LNCaP clone FGC (cell line): ENCODE measurements at regions not wholly inside any gene's neighbourhood (a gene's known extent, or its start where the extent isn't known, plus 50 kb on each side); places are given as distances from the start of the nearest gene placed in this dataset.

Source experiments
- DNase-seq: peaks from one replicate; pipeline ENCODE4 v3.0.0-alpha.2; 2011; ENCODE audit warnings: low read depth
- H3K4me3 ChIP-seq: 2 replicates; pipeline ENCODE4 v1.5.1; 2011; ENCODE audit warnings: mild to moderate bottlenecking, low read depth, low read length, control low read depth
- TF ChIP-seq, protein P1 (sequence below): IDR thresholded peaks from 2 replicates; pipeline ENCODE4 v1.5.1; 2012; ENCODE audit warnings: mild to moderate bottlenecking; ENCODE audit not compliant: control insufficient read depth, insufficient read depth; ENCODE audit errors: extremely low read depth

DNA sequence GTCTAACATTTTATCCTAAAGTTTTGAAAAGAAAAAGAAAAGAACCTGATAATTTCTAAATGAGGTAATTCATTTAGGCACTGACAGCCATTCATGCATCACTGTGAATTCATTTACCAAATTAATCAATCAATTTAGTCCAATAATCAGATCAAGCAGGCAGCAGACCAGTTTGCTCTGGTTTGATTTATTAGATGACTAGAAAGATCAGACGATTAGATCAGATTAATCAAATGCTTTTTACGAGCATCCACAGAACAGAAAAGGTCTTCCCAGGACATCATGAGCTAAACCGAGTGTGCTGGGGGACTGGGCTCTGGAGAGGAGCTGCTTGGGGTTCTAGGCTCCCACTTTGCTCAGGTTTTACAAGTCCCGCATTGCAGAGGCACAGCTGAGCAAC is 226.5 kb upstream of the MYO3A start:
- TF ChIP-seq, protein P1, sequence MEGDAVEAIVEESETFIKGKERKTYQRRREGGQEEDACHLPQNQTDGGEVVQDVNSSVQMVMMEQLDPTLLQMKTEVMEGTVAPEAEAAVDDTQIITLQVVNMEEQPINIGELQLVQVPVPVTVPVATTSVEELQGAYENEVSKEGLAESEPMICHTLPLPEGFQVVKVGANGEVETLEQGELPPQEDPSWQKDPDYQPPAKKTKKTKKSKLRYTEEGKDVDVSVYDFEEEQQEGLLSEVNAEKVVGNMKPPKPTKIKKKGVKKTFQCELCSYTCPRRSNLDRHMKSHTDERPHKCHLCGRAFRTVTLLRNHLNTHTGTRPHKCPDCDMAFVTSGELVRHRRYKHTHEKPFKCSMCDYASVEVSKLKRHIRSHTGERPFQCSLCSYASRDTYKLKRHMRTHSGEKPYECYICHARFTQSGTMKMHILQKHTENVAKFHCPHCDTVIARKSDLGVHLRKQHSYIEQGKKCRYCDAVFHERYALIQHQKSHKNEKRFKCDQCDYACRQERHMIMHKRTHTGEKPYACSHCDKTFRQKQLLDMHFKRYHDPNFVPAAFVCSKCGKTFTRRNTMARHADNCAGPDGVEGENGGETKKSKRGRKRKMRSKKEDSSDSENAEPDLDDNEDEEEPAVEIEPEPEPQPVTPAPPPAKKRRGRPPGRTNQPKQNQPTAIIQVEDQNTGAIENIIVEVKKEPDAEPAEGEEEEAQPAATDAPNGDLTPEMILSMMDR: no peak
- H3K4me3 ChIP-seq: no peak overlapping the region
- no peak for DNase-seq

DNA sequence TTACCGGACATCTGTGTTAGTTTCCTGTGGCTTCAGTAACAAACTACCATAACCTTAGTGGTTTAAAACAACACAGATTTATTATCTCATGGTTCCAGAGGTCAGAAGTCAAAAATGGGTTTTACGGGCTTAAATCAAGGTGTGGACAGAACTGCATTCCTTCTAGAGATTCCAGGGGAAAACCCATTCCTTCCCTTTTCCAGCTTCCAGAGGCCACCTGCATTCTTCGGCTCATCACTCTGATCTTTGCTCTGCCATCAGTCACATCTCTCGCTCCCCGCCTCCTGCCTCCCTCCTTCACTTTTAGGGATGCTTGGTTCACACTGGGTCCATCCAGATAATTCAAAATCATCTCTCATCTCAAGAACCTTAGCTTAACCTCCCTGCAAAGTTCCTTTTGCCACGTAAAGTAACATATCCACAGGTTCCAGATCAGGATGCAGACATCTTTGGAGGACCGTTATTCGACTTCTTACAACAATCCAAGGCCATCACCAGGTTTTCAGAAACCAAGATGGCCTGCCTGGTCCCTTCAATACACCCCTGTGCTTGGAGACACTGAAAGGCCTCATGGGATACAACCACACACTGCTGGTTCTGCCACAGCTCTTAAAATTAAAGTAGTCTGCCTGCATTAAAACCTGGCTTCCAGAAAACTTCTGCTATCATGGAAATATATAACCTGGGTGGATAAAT is 225.9 kb upstream of the MYO3A start:
- no peak for DNase-seq
- TF ChIP-seq, protein P1: no peak
- H3K4me3 ChIP-seq: no peak overlapping the region

DNA sequence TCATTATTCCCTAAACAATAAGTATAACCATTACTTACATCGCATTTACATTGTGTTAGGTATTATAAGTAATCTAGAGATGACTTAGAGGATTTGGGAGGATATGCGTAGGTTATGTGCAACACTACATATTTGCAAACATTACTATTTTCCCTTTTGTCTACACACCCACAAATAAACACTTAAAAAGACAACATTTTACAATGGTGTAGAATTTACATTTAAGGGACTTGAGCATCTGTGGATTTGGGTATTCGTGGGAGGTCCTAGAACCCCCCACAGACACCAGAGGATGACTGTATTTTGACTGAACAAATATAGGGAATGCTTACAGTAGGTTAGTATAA is 220.2 kb upstream of the MYO3A start:
- DNase-seq: no peak
- TF ChIP-seq, protein P1: no peak
- H3K4me3 ChIP-seq: no peak overlapping the region

DNA sequence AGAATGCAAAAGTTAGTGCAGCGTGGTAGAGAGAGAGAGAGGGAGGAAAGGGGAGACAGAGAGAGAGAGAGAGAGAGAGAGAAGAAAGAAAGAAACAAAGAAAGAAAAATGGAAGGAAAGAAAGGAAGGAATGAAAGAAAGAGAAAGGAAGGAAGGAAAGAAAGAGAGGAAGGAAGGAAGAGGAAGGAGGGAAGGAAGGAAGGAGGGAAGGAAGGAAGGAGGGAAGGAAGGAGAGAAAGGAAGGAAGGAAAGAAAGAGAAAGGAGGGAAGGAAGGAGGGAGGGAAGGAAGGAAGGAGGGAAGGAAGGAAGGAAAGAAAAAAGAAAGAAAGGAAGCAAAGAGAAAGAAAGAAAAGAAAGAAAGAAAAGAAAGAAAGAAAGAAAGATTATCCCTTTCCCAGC is 209.8 kb upstream of the MYO3A start:
- no peak for DNase-seq
- TF ChIP-seq, protein P1: no peak
- H3K4me3 ChIP-seq: no peak overlapping the region

DNA sequence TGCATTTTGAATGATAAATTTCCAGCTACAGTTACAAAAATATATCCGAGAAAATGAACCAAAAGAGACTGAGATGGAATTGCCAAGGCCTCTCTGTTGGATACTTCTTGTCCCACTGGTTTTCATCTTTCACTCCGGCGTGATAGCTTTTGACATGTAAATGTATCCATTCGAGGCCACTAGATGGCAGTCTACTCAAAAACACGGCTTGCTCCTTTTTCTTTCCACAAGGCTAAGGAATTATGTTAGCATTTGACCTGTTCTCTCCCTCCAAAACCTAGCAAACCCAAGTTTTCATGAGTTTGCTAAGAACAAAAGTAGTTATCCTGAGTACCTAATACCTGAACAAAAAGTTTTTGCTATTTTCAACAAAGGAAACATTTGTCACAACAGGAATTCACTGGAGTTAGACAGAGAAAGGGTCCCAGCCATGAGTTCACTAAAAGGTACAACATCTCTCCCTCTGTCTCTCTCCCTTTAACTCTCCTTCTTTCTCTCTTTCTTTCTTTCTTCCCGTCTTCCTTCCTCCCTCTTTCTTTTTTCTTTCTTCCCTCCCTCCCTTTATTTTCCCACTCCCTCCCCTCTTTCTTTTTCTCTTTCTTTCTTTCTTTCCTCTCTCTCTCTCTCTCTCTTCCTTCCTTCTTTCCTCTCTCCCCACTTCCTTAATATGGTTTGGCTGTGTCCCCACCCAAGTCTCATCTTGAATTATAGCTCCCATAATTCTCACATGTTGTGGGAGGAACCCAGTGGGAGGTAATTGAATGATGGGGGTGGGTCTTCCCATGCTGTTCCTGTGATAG is 207.9 kb upstream of the MYO3A start:
- TF ChIP-seq, protein P1: peak; percentile 80
- peak; percentile 42 for DNase-seq
- no peak overlapping the region for H3K4me3 ChIP-seq

DNA sequence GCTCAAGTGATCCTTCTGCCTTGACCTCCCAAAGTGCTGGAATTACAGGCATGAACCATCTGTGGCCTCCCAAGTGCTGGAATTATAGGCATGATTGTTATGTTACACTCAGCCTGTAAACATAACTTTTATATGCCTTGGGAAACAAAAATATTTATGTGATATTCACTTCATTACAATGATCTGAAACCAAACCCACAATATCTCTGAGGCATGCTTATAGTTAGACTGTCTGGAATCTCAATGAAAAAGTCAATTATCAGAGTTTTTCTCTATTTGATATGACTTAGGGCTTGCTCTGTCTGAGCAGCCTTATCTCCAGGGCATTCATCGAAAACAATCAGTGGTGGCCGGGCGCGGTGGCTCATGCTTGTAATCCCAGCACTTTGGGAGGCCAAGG is 195.3 kb upstream of the MYO3A start:
- TF ChIP-seq, protein P1: no peak
- DNase-seq: no peak

More for the DNA sequence above, 195.3 kb upstream of the MYO3A start:
- no peak overlapping the region for H3K4me3 ChIP-seq
